AG09319 (cell line): ENCODE measurements at regions not wholly inside any gene's neighbourhood (a gene's known extent, or its start where the extent isn't known, plus 50 kb on each side); places are given as distances from the start of the nearest gene placed in this dataset.

Experiments
- DNase-seq: peaks from one replicate; pipeline ENCODE4 v3.0.0-alpha.2; 2010; ENCODE audit warnings: low read depth; ENCODE audit errors: extremely low read depth
- TF ChIP-seq, protein P1 (sequence below): IDR thresholded peaks from 2 replicates; pipeline ENCODE4 v1.5.1; 2011; ENCODE audit warnings: low read depth, mild to moderate bottlenecking, inconsistent platforms, low read length, moderate library complexity

DNA sequence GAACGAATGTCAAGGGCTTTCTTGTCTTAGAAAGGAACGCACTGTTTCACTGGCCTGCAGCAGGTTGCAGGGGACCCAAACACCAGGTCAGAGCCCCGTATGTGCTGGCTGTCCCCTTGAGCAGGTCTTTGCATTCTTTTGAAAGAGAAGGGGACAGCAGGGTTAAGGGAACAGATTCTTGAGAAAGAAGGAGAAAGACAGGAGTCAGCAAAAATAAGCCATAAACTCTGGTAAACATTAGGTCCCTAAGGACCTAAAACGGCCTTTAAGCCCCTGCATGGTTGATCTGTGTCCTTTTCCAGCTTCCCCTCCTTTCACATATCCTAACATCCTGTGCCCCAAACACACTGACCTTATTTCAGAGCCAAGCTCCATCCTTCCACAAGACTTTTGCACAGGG, 190.8 kb upstream of the ADRA1B start:
- DNase-seq = no peak
- TF ChIP-seq, protein P1, sequence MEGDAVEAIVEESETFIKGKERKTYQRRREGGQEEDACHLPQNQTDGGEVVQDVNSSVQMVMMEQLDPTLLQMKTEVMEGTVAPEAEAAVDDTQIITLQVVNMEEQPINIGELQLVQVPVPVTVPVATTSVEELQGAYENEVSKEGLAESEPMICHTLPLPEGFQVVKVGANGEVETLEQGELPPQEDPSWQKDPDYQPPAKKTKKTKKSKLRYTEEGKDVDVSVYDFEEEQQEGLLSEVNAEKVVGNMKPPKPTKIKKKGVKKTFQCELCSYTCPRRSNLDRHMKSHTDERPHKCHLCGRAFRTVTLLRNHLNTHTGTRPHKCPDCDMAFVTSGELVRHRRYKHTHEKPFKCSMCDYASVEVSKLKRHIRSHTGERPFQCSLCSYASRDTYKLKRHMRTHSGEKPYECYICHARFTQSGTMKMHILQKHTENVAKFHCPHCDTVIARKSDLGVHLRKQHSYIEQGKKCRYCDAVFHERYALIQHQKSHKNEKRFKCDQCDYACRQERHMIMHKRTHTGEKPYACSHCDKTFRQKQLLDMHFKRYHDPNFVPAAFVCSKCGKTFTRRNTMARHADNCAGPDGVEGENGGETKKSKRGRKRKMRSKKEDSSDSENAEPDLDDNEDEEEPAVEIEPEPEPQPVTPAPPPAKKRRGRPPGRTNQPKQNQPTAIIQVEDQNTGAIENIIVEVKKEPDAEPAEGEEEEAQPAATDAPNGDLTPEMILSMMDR = no peak

DNA sequence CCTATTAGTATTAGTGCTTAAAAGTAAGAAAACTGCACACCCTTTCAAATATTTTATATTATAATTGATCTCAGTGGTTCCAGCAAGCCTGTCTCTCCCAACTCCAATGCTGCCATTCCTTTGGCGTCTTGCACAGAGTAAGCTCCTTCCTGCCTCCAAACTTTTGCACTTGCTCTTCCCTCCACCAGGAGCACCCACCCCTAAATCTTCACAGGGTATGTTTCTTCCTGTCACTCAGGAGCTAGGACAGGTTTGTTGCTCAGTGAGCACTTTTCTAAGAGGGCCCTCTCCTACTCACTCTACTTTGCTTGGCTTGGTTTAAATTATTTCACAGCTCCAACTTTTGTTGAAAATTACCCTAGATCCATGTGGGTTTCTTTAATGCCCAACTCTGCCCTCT, 189.1 kb upstream of the ADRA1B start:
- DNase-seq = no peak
- TF ChIP-seq, protein P1 = no peak

DNA sequence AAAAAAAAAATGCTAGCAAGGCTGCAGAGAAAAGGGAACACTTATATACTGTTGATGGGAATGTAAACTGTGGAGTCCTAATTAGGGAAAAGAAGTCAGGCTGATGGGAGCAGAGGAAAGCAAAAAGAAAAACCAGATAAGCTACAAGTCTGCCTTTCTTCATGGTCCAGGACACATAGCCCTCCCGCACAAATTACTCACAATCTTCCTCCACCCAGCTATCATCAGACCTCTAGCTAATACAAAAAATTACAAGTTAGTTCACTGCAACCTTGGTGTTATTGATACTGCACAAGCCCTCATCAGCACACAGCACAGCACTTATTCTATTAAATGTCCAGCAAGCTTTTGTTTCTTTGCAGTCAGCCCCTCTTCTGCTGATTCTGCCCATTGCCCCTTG, 186.0 kb upstream of the ADRA1B start:
- DNase-seq = no peak
- TF ChIP-seq, protein P1 = no peak

DNA sequence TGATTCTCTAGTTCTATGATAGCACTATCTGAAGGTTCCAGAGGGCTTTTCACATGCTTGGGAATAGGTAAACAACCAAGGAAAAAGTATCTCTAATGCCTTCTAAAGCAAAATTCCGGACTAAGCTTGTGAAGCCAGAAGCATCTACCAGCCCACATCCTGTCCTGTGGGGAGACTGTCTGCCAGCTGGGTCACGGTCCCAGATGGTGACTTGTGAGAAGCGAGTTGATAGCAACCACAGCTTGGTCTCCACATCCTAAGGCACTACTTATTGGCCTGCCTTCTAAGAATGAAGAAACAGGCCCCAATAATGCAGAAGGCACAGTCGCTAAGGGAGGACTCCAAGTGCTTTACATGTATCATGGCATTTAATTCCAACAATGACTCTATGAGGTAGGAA, 184.1 kb upstream of the ADRA1B start:
- no peak for DNase-seq
- TF ChIP-seq, protein P1 = no peak

DNA sequence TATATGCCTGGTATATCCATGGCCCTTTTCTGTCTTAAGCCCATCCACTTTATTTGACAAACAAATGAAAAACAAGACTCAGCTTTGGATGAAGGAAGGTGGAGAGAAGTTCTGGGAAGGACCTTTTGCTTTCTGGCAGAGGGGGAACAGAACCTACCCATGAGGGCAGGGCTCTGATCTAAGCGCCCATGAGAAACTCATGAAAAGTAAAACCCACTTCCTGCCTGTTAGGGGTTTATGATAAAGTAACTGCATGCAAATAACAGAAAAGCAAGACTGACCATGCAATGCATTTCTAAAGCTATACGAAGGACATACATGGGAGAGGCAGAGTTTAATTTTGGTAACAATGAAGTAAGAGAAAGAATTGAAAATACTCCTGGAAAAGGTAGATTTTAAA, 181.9 kb upstream of the ADRA1B start:
- no peak for DNase-seq
- TF ChIP-seq, protein P1 = no peak

DNA sequence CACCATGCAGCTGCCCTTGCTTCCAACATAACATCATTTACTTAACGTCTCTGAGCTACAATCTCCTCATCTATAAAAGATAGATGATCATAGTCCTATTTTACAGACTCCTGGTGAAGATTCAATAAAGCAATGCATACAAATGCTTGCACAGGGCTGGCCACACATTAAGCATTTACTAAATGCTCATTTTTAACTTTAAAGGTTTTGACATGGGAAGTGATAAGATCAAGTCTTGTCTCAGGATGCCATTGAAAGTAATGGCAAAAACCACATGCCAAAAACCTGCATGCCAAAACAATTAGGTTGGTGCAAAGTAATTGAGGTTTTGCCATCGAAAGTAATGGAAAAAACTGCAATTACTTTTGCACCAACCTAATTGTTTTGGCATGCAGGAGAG, 181.2 kb upstream of the ADRA1B start:
- no peak for DNase-seq
- TF ChIP-seq, protein P1 = no peak

DNA sequence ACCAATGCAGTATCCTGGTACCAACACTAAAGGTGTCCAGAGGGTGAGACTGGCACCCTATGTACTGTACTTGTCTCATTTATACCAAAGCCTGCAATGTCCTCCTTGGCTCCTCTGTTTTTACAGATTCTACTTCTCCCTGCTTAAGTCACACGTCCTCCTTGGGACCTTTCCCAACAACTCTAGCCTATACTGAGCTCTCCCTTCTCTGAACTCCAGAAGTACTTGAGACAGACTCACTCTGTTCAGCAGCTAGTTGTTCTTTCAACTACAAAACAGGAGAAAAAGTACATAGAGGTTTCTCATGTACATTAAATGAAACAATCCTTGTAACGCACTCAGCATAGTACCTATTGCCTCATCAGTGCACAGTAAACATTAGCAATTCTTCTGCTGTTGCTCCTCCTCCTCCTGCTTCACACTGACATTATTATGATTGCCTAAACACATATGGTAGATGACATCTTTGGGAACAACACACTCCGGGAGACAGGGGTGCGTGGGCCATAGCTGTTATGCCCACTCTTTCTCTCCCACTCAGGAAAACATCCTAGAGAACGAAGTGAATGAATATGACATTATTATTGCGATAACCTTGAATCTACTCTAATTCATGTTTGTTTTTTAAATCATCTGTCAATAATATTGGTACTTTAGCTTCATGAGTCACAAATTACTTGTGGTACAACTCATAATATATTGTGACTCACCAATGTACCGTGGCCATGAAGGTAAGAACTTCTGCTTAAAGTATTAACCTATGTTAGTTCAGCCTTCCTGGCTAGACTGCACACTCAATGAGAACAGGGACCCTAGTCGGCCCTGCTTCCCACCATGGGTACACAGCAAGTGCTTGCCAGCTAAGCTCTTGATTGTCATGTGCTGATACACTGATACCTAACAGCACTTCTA, 180.3 kb upstream of the ADRA1B start:
- TF ChIP-seq, protein P1 = no peak
- no peak for DNase-seq
